MG63 (cell line): ENCODE measurements at regions not wholly inside any gene's neighbourhood (a gene's known extent, or its start where the extent isn't known, plus 50 kb on each side); places are given as distances from the start of the nearest gene placed in this dataset.
A peak's percentile ranks its signal among the peaks of the same experiment; 100 is the strongest.
"Not testable (repeated sequence)": the region's sequence is repeated elsewhere in the genome, so short reads cannot be mapped to it uniquely, and the experiment has no call there.

Source experiments
- DNase-seq: peaks from one replicate; pipeline ENCODE4 v3.0.0-alpha.2; 2020
- H3K27me3 ChIP-seq: fragments of 250-450 bp; sonication (Bioruptor Pico); 2 replicates; pipeline ENCODE4 v1.5.1; 2020; ENCODE audit warnings: mild to moderate bottlenecking, moderate library complexity
- H3K36me3 ChIP-seq: fragments of 250-450 bp; sonication (Bioruptor Pico); 2 replicates; pipeline ENCODE4 v1.5.1; 2020; ENCODE audit warnings: mild to moderate bottlenecking, moderate library complexity
- H3K4me3 ChIP-seq: fragments of 250-450 bp; sonication (Bioruptor Pico); 2 replicates; pipeline ENCODE4 v1.5.1; 2020; ENCODE audit warnings: mild to moderate bottlenecking, moderate library complexity
- H3K9me3 ChIP-seq: fragments of 250-450 bp; sonication (Bioruptor Pico); 2 replicates; pipeline ENCODE4 v1.5.1; 2020; ENCODE audit warnings: mild to moderate bottlenecking, moderate library complexity

DNA sequence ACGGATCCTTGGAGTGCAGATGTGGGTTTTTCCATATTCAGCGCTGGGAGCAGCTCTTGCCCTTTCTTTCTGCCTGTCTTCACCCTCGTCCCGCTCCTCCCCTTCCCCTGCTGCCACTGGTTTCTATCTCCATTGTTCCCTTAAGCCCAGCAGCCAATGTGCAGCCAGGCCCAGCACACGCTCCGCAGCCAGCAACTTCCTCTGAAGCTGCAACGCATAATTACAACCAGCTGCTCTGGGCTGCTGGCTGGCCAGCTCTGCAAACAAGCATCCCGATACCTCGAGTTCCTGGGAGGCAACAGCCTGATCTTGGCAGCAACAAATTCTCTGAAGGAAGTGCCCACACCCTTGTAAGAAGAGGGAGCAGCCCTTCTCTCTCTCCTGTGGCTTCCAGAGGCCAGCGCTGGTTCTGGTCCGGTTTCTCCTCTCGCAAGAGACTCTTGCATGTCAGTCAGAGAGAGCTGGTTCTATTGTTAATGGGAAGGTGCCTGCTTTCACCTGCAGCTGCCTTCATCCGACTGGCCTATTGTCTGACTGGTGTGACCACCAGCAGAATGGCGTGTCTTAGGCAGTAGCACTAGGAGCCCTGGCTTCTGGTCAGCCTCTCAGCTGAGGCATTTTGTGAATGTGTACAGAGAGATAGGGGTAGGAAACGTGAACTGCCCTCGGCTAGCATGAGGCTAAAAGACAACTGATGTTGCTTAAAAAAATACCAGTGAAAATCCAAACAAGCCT, 83.8 kb upstream of the MAML3 start:
- H3K36me3 ChIP-seq = no peaks in the 10 kb centered on the region
- DNase-seq = peak; percentile 84
- no peak overlapping the region for H3K4me3 ChIP-seq
- H3K27me3 ChIP-seq = no peaks in the 10 kb centered on the region
- no peaks in the 10 kb centered on the region for H3K9me3 ChIP-seq

DNA sequence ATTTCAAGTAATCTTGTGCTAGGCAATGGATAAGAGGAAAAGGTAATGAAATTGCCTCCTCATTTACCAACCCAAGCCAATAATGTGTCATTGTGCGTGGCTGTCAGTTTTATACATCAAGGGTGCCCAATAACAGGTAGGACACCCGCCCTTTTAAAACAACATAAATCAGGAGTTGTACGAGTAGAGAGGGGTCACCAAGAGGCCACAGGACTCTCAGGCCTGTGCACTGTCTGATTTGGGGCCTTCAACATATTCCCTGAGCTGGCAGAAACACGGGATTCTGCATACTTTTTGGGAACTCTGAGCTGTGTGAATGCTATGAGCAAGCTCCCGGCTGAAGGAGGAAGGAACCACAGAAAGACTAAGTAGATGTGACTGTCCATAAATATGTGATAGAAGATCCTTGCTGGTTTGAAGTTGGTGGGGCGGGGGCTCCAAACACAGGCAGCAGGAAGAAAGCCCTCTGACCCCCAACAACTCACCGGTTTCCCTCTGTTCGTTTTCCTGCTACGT, 82.7 kb upstream of the MAML3 start:
- no peak overlapping the region for H3K4me3 ChIP-seq
- no peak for DNase-seq
- H3K36me3 ChIP-seq = no peaks in the 10 kb centered on the region
- H3K27me3 ChIP-seq = no peaks in the 10 kb centered on the region
- no peaks in the 10 kb centered on the region for H3K9me3 ChIP-seq

DNA sequence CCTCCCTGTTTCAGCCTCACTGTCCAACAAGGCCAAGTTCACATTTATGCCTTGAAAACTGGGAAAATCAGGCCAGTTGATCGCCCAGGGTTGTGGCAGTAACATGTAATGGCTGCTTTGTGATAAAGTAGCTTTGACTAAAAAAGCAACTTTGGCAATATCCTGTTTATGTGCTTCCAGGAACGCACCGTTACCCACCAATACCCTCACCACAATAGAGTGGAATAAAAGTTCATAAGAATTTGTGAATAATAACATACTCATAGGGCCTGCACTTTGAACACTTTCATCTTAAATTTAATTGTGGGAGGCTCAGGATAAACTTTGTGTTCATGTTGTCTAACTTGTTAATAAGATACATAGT, 80.7 kb upstream of the MAML3 start:
- Histone ChIP-seq H3K27me3 (no peaks in the 10 kb centered on the region), H3K4me3 (no peak overlapping the region), H3K36me3 (no peaks in the 10 kb centered on the region), H3K9me3 (no peaks in the 10 kb centered on the region)
- no peak for DNase-seq

DNA sequence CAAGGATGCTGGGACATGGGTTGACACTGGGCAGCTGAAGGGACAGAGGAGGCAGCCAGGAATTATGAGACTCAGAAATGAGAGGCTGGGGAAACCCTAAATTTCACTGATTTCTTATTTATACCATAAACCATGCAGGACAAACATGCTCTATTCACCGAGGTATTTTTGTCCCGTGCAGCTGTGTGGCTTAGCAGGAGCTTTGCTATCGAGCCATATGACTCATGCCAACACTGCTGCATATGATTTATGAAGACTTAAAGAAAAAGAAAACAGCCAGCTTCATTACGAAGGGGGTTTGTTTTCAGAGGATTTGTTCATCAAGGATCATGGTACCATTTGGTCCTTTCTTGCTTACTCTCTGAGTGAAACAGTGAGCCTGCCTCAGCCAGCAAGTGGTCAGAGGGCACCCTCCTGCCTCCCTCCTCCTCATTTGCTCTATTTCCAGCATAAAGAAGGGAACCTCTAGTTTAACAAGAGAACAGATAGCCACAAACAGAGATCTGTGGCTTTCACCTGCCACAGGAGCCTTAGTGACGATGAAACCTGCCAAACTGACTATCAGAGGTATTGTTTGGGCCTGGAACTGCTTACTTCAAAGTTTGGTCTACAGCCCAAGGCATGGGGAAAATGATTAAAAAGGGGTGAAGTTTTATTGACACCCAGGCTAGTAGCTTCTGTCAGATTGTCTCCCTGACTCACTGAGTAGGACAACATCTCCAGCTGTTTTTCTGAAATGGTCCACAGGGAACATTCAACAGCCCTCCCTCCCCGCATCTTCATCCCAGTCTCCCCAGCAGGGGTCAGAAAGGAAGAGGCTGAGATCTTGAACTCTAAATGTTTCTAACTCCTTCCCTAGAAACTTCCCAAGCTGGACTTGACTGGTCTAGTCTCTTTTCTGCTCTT, 80.1 kb upstream of the MAML3 start:
- peak; percentile 21 for DNase-seq
- no peaks in the 10 kb centered on the region for H3K9me3 ChIP-seq
- H3K36me3 ChIP-seq = no peaks in the 10 kb centered on the region
- H3K4me3 ChIP-seq = no peak overlapping the region
- H3K27me3 ChIP-seq = no peaks in the 10 kb centered on the region

DNA sequence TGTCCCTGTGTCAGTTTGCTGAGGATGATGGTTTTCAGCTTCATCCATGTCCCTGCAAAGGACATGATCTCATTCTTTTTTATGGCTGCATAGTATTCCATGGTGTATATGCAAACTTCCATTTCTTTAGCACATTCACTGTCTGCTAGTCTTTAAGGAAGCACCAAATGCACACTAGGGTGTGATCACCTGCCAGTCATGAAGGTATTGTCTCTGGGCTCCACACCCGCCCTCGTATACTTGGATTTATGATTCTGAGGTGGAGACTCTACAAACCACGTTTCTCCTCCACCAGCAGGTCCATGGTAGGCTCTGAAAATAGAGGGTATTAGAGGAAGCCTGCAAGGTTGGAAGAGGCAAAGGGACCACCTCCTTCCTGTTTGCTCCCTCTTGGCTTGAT, 75.9 kb upstream of the MAML3 start:
- Histone ChIP-seq H3K4me3 (no peak overlapping the region), H3K36me3 (no peaks in the 10 kb centered on the region), H3K9me3 (no peaks in the 10 kb centered on the region), H3K27me3 (no peaks in the 10 kb centered on the region)
- DNase-seq = no peak

DNA sequence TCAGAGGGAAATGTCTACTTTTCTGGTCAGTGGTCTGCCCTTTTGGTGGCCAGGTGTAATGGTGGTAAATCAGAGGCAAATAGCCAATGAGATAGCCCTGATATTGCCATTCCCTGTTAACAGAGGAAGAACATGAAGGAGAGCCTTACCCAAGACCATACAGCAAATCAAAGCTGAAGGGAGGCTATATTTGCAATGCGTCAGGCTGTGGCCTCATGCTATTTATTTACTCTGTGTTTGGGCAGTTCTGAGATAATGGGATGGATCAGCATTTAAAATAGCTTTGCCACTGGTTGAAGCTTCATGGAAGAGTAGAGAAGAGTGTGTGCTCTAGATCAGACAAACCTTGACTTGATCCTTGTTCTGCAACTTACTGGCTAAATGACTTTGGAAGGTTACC, 73.3 kb upstream of the MAML3 start:
- DNase-seq = no peak
- H3K9me3 ChIP-seq = no peaks in the 10 kb centered on the region
- no peak overlapping the region for H3K4me3 ChIP-seq
- H3K36me3 ChIP-seq = no peaks in the 10 kb centered on the region
- H3K27me3 ChIP-seq = no peaks in the 10 kb centered on the region

DNA sequence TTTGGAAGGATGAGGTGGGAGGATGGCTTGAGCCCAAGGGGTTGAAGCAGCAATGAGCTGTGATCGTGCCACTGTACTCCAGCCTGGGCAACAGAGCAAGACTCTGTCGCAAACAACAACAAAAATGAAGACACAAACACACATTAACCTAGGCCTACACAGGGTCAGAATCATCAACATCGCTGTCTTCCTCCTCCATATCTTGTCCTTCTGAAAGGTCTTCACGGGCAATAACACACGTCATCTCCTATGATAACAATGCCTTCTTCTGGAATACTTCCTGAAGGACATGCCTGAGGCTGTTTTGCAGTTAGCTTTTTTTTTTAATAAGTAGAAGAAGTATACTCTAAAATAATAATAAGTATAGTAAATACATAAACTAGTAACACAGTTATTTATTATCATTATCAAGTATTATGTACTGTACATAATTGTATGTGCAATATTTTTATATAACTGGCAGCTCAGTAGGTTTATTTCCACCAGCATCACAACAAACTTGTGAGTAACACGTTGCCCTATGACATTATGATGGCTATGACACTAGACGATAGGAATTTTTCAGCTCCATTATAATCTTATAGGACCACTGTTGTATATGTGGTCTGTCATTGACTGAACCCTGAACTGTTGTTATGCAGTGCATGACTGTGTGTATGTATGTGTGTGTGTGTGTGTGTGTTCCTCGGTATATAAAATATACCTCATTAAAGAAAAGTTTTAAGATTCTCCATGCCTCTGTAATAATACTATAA, 69.2 kb upstream of the MAML3 start:
- Histone ChIP-seq H3K27me3 (no peaks in the 10 kb centered on the region), H3K9me3 (no peaks in the 10 kb centered on the region), H3K36me3 (no peaks in the 10 kb centered on the region), H3K4me3 (no peak overlapping the region)
- no peak for DNase-seq

DNA sequence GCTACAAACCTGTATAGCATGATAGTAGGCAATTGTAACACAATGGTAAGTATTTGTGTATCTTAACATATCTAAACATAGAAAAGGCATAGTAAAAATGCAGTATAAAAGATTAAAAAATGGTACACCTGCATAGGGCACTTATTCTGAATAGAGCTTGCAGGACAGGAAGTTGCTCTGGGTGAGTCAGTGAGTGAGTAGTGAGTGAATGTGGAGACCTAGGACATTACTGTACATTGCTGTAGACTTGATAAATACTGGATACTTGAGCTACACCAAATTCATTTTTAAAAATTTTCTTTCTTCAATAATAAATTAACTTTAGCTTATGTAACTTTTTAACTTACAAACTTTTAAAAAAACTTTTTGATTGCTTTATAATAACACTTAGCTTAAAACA, 68.2 kb upstream of the MAML3 start:
- Histone ChIP-seq H3K27me3 (no peaks in the 10 kb centered on the region), H3K4me3 (no peak overlapping the region), H3K36me3 (no peaks in the 10 kb centered on the region), H3K9me3 (no peaks in the 10 kb centered on the region)
- DNase-seq = no peak

DNA sequence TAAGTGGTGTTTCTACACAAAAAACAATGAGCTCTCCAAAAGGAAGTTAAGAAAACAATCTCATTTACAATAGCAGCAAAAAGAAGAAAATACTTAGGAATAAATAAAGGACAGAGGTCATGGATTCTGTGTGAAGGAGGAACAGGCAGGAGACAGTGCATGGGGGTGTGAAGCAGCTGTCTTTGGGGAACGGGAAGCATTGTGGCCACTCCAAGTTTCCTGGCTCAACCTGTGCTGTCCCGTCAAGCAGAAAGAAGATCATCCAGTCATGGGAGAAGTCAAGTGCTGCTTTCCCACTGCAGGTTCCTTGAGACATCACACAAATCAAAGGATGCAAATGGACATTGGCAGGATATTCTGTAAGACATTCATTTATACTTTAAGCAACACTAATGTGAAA, 66.1 kb upstream of the MAML3 start:
- H3K27me3 ChIP-seq = no peaks in the 10 kb centered on the region
- H3K4me3 ChIP-seq = no peak overlapping the region
- H3K9me3 ChIP-seq = no peaks in the 10 kb centered on the region
- H3K36me3 ChIP-seq = no peaks in the 10 kb centered on the region
- DNase-seq = no peak

DNA sequence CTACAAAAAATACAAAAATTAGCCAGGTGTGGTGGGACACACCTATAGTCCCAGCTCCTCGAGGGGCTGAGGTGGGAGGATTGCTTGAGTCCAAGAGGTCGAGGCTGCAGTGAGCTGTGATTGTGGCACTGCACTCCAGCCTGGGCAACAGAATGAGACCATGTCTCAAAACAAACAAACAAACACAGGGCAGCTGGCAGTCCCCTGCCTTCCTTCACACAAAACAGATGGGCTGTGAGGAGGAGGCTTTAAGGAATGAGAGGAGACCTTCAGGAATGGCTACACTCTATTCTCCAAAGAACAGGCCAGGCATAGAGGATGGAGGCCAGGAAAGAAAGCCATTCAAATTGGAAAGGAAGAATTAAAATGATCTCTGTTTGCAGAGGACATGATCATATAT, 65.6 kb upstream of the MAML3 start:
- Histone ChIP-seq H3K4me3 (no peak overlapping the region), H3K9me3 (no peaks in the 10 kb centered on the region), H3K27me3 (no peaks in the 10 kb centered on the region), H3K36me3 (no peaks in the 10 kb centered on the region)
- DNase-seq = no peak

DNA sequence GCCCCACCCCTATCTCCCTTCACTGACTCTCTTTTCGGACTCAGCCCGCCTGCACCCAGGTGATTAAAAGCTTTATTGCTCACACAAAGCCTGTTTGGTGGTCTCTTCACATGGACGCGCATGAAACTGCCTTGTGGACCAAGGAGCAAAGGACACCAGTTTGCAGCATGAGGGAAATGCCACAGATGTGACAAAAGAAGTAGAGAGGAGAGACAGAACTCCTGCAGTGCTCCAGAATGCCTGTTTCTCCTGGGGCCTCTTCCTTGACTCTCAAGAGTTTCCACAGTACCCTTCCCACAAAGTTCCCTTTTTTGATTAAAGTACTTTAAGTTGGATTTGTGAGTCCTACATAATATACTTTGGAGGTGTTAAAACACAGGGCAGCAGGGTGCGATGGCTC, 65.1 kb upstream of the MAML3 start:
- not testable (repeated sequence) for H3K36me3 ChIP-seq, H3K27me3 ChIP-seq, DNase-seq, H3K4me3 ChIP-seq, H3K9me3 ChIP-seq

DNA sequence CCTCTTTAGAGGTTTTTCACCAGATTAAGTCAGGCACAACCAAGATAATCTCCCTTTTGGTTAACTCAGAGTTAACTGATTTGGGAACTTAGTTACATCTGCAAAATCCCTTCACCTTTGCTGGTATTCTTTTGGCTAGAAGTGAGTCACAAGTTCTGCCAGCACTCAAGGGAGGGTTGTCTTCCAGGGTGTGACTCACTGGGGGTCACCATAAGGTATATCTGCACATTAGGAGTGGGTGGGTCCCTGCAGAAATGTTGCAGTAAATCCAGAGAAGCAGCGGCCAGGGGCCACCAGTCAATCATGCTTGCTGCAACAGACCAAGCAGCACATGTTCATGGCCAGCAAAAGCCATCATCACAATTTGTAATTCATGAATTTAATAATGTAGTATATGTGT, 59.8 kb upstream of the MAML3 start:
- DNase-seq = peak; percentile 8
- Histone ChIP-seq H3K27me3 (no peaks in the 10 kb centered on the region), H3K36me3 (no peaks in the 10 kb centered on the region), H3K9me3 (no peaks in the 10 kb centered on the region), H3K4me3 (no peak overlapping the region)

DNA sequence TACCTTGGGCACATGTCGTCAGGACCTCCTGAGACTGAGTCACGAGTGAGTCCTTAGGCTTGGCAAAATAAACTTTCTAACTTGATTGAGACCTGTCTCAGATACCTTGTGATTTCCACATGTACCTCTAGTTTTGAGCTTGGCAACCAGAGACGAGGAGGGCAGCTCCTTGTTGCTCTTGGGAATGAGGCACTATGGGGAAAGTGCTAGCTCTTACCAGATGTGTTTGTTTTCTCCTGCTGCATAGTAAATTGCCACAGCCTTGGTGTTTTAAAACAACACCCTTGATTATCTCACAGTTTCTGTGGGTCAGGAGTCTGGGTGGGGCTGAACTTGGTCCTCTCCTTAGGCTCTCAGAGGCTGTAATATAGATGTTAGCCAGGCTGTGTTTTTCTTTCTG, 59.1 kb upstream of the MAML3 start:
- H3K9me3 ChIP-seq = no peaks in the 10 kb centered on the region
- no peak overlapping the region for H3K4me3 ChIP-seq
- DNase-seq = no peak
- no peaks in the 10 kb centered on the region for H3K36me3 ChIP-seq
- no peaks in the 10 kb centered on the region for H3K27me3 ChIP-seq

DNA sequence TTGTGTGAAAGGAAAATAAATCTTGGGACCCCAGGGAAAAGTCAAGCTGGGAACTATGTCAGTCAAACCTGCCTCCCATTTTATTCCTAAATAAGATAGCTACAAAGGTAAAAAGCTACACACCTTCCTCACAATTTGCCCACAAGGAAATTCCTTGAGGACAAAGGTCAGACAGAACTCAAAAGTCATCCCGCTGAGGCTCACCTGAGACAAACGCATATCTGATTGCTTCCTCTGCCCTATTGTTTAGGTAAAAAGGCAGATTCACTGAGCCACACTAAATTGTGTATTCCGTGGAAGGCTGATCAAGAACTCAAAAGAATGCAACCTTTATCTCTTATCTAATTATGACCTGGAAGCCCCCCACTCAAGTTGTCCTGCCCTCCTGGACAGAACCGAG, 58.7 kb upstream of the MAML3 start:
- Histone ChIP-seq H3K4me3 (no peak overlapping the region), H3K9me3 (no peaks in the 10 kb centered on the region), H3K36me3 (no peaks in the 10 kb centered on the region), H3K27me3 (no peaks in the 10 kb centered on the region)
- no peak for DNase-seq

DNA sequence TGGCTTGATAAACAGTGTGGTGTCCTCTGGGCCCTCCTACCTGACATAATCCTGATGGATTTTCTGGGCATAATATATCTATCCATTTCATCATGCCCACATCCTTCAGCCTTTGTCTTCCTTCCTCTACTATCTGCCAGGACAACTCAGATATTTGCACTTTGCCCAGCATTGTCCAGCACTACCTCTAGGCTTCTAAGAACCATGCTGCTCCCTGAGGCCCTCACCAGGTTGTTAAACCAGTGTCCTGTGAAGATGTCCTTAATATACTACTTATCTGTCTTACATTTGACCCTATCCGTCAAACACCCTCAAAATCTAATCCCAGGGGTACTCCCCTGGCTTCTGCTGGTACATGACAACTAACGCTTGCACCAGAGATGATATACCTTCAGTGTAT, 58.2 kb upstream of the MAML3 start:
- Histone ChIP-seq H3K9me3 (no peaks in the 10 kb centered on the region), H3K36me3 (no peaks in the 10 kb centered on the region), H3K4me3 (no peak overlapping the region), H3K27me3 (no peaks in the 10 kb centered on the region)
- DNase-seq = no peak

DNA sequence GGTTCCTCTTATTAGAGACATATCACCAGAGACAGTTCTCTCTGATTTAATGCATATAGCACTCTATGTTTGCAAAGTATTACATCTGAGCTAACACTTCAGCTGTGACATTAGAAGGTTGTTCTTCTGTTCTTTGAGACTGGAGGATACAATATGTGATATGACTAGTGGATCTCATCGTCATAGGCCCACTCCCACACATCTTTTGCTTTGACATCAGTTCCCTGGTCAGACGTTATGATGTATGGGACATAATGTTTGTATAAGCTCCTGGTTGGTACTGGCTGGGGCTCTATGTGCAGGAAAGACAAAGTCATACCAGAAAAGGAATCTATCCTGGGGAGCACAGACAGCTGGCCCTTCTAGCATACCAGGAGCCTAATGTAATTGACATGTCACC, 57.7 kb upstream of the MAML3 start:
- H3K4me3 ChIP-seq = no peak overlapping the region
- H3K9me3 ChIP-seq = no peaks in the 10 kb centered on the region
- no peaks in the 10 kb centered on the region; the same call in 1 of the 2 replicates for H3K27me3 ChIP-seq
- no peak for DNase-seq
- no peaks in the 10 kb centered on the region for H3K36me3 ChIP-seq

DNA sequence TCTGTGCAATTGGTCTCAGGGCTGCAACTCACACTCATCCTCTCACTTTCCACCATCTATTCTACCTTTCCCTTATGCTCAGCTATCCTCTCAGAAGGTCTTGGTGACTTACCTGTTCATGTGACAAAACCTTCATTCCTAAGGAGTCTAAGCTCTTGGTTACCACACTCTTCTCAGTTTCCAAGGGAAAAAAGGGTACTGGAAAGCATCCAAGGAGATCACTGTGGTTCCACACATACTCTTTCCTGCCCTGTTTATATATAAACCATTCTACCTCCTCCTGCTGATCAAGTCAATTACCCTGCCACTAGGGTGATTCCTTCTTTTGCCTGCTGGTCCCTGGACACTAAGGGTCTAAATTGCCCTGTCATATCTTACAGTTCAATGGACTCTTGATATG, 57.2 kb upstream of the MAML3 start:
- Histone ChIP-seq H3K36me3 (no peaks in the 10 kb centered on the region), H3K4me3 (no peak overlapping the region), H3K27me3 (no peaks in the 10 kb centered on the region; the same call in 1 of the 2 replicates), H3K9me3 (no peaks in the 10 kb centered on the region)
- no peak for DNase-seq
